H1 (cell line): ENCODE measurements at regions not wholly inside any gene's neighbourhood (a gene's known extent, or its start where the extent isn't known, plus 50 kb on each side); places are given as distances from the start of the nearest gene placed in this dataset.

Experiments used
- HDAC2 ChIP-seq, 2 experiments: fragments of 300-600 bp in 1 of 2; sonication (generic) in 1 of 2; IDR thresholded peaks; 2 replicates each; pipeline ENCODE4 v1.6.1; 2011 to 2012; ENCODE audit warnings: low read depth in 2 of 2, low read length in 2 of 2, mild to moderate bottlenecking in 2 of 2, moderate library complexity in 2 of 2, borderline replicate concordance in 1 of 2, inconsistent platforms in 1 of 2

DNA sequence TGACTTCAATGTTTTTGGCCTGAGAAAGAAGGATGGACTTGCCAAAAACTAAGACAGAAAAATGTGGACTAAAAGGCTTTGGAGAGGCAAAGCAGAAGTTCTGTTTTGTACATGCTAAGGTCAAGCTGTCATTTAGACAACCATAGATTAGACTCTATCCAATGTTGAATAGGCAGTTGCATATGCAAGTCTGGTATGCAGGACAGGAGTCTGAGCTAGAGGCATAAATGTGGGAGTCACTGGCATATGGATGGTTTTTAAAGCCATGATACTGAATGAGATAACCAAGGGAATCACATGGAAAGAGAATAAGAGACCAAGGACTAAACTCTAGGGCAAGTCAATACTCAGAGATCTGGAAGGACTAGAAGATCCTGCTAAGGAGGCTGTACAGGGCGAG, 164.1 kb downstream of the LSM5 start (continued):
- no peak for TF ChIP-seq HDAC2 (IDR thresholded peaks at IDR 0.05; ENCODE audit: borderline replicate concordance in 1 of 2, low read depth in 2 of 2, low read length in 2 of 2)
